H9 (cell line): ENCODE measurements at regions not wholly inside any gene's neighbourhood (a gene's known extent, or its start where the extent isn't known, plus 50 kb on each side); places are given as distances from the start of the nearest gene placed in this dataset.

Source experiments
- DNase-seq: peaks from one replicate; pipeline ENCODE4 v3.0.0-alpha.2; 2017
- H2AFZ ChIP-seq: one replicate; pipeline ENCODE4 v1.6.1; 2013; ENCODE audit warnings: mild to moderate bottlenecking, low read length, control low read depth, moderate library complexity
- H2AK5ac ChIP-seq: 2 replicates; pipeline ENCODE4 v1.6.1; 2013; ENCODE audit warnings: low read length, control low read depth, mixed read lengths; ENCODE audit not compliant: insufficient read length
- H2BK120ac ChIP-seq: one replicate; pipeline ENCODE4 v1.6.1; 2013; ENCODE audit warnings: low read depth, mild to moderate bottlenecking, low read length, control low read depth, inconsistent platforms; ENCODE audit not compliant: poor library complexity, severe bottlenecking
- H2BK12ac ChIP-seq: 2 replicates; pipeline ENCODE4 v1.6.1; 2013; ENCODE audit warnings: low read length, control low read depth, mixed read lengths, low read depth; ENCODE audit not compliant: insufficient read length
- H2BK15ac ChIP-seq: 2 replicates; pipeline ENCODE4 v1.6.1; 2013; ENCODE audit warnings: low read depth, low read length, control low read depth
- H2BK20ac ChIP-seq: one replicate; pipeline ENCODE4 v1.6.1; 2013; ENCODE audit warnings: low read depth, mild to moderate bottlenecking, low read length, control low read depth, inconsistent platforms; ENCODE audit not compliant: poor library complexity, severe bottlenecking
- H2BK5ac ChIP-seq: 2 replicates; pipeline ENCODE4 v1.6.1; 2013; ENCODE audit warnings: low read length, control low read depth, mixed read lengths; ENCODE audit not compliant: insufficient read length
- H3K14ac ChIP-seq: 2 replicates; pipeline ENCODE4 v1.6.1; 2013; ENCODE audit warnings: low read length, control low read depth; ENCODE audit not compliant: insufficient read depth
- H3K18ac ChIP-seq: 2 replicates; pipeline ENCODE4 v1.6.1; 2013; ENCODE audit warnings: low read depth, mild to moderate bottlenecking, mixed read lengths, low read length, control low read depth; ENCODE audit not compliant: insufficient read length
- H3K23ac ChIP-seq: 2 replicates; pipeline ENCODE4 v1.6.1; 2013; ENCODE audit warnings: low read length, control low read depth, mixed read lengths, low read depth; ENCODE audit not compliant: insufficient read length
- H3K23me2 ChIP-seq: 2 replicates; pipeline ENCODE4 v1.6.1; 2013; ENCODE audit warnings: low read depth, mild to moderate bottlenecking, mixed read lengths, low read length, control low read depth; ENCODE audit not compliant: insufficient read length, poor library complexity, severe bottlenecking
- H3K27ac ChIP-seq: 2 replicates; pipeline ENCODE4 v1.5.1; 2013; ENCODE audit warnings: low read length, control low read depth, mixed read lengths, low read depth; ENCODE audit not compliant: insufficient read length
- H3K27me3 ChIP-seq: 2 replicates; pipeline ENCODE4 v1.6.1; 2013; ENCODE audit warnings: low read length, control low read depth, inconsistent platforms; ENCODE audit not compliant: insufficient read depth
- H3K4ac ChIP-seq: 2 replicates; pipeline ENCODE4 v1.6.1; 2013; ENCODE audit warnings: low read depth, mild to moderate bottlenecking, control low read depth, inconsistent platforms, low read length, moderate library complexity
- H3K4me1 ChIP-seq: 2 replicates; pipeline ENCODE4 v1.6.1; 2013; ENCODE audit warnings: low read length, control low read depth, inconsistent platforms; ENCODE audit not compliant: insufficient read depth
- H3K4me2 ChIP-seq: 2 replicates; pipeline ENCODE4 v1.6.1; 2013; ENCODE audit warnings: low read length, control low read depth, mixed read lengths; ENCODE audit not compliant: insufficient read length, insufficient read depth
- H3K56ac ChIP-seq: 2 replicates; pipeline ENCODE4 v1.6.1; 2013; ENCODE audit warnings: low read depth, mild to moderate bottlenecking, mixed read lengths, low read length, control low read depth; ENCODE audit not compliant: insufficient read length
- H3K79me1 ChIP-seq: 2 replicates; pipeline ENCODE4 v1.6.1; 2013; ENCODE audit warnings: low read depth, mild to moderate bottlenecking, moderate library complexity, low read length, control low read depth, inconsistent platforms; ENCODE audit not compliant: insufficient read depth, poor library complexity, severe bottlenecking
- H3K79me2 ChIP-seq: 2 replicates; pipeline ENCODE4 v1.6.1; 2013; ENCODE audit warnings: low read length, control low read depth, inconsistent platforms; ENCODE audit not compliant: insufficient read depth
- H3K9ac ChIP-seq: 2 replicates; pipeline ENCODE4 v1.6.1; 2013; ENCODE audit warnings: low read length, control low read depth, mixed read lengths; ENCODE audit not compliant: insufficient read length; ENCODE audit errors: extremely low read depth
- H3K9me3 ChIP-seq: one replicate; pipeline ENCODE4 v1.6.1; 2013; ENCODE audit warnings: low read depth, low read length, inconsistent platforms; ENCODE audit not compliant: control insufficient read depth
- H3T11ph ChIP-seq: one replicate; pipeline ENCODE4 v1.6.1; 2013; ENCODE audit warnings: mild to moderate bottlenecking, low read length, control low read depth, inconsistent platforms
- H4K20me1 ChIP-seq: one replicate; pipeline ENCODE4 v1.6.1; 2013; ENCODE audit not compliant: control insufficient read depth, insufficient read length, insufficient read depth
- H4K5ac ChIP-seq: 2 replicates; pipeline ENCODE4 v1.6.1; 2013; ENCODE audit warnings: low read depth, mild to moderate bottlenecking, mixed read lengths, low read length, control low read depth; ENCODE audit not compliant: insufficient read length
- H4K8ac ChIP-seq: replicated peaks from 2 replicates; pipeline ENCODE4 v1.6.1; 2013; ENCODE audit warnings: low read length, control low read depth, mixed read lengths, low read depth; ENCODE audit not compliant: insufficient read length
- H4K91ac ChIP-seq: 2 replicates; pipeline ENCODE4 v1.6.1; 2013; ENCODE audit warnings: low read depth, mild to moderate bottlenecking, moderate library complexity, mixed read lengths, low read length, control low read depth; ENCODE audit not compliant: insufficient read length
- H3K27ac Mint-ChIP-seq, 3 experiments: 2 replicates in 2 of 3; 3 replicates in 1 of 3; pipeline ENCODE4 v1.8.0; 2020 to 2021; ENCODE audit warnings: mixed read lengths in 3 of 3, mild to moderate bottlenecking in 1 of 3, moderate library complexity in 1 of 3
- H3K27me3 Mint-ChIP-seq: 2 replicates; pipeline ENCODE4 v1.8.0; 2021; ENCODE audit warnings: low read depth, mild to moderate bottlenecking, moderate library complexity, mixed read lengths
- H3K36me3 Mint-ChIP-seq, 3 experiments: 2 replicates in 2 of 3; 3 replicates in 1 of 3; pipeline ENCODE4 v1.8.0; 2020 to 2021; ENCODE audit warnings: low read depth in 3 of 3, mixed read lengths in 3 of 3; ENCODE audit not compliant: insufficient read depth in 1 of 3
- H3K4me1 Mint-ChIP-seq, 2 experiments: 2 replicates each; pipeline ENCODE4 v1.8.0; 2020; ENCODE audit warnings: mixed read lengths in 2 of 2
- H3K4me3 Mint-ChIP-seq, 2 experiments: 2 replicates in 1 of 2; 3 replicates in 1 of 2; pipeline ENCODE4 v1.8.0; 2020 to 2021; ENCODE audit warnings: mild to moderate bottlenecking in 2 of 2, mixed read lengths in 2 of 2, moderate library complexity in 1 of 2
- H3K9me3 Mint-ChIP-seq, 2 experiments: 2 replicates in 1 of 2; 3 replicates in 1 of 2; pipeline ENCODE4 v1.8.0; 2020; ENCODE audit warnings: mild to moderate bottlenecking in 2 of 2, mixed read lengths in 2 of 2, moderate library complexity in 1 of 2
- WGBS: extraction: QIAGEN DNeasy Blood & Tissue Kit; methylation state at CpG from one replicate; pipeline ENCODE4 v1.1.7; 2013; ENCODE audit warnings: missing lambda C conversion rate, low lambda C conversion rate, mixed read lengths; ENCODE audit not compliant: insufficient read length; ENCODE audit errors: extremely low coverage; 5-methylcytosine and 5-hydroxymethylcytosine counted together
- TF ChIP-seq, protein P1 (sequence below): fragments of 200-600 bp; sonication (generic); conservative IDR thresholded peaks from 3 replicates; pipeline ENCODE4 v1.8.0; 2021; ENCODE audit warnings: antibody characterized with exemption, mild to moderate bottlenecking

GRCh38 chr10:88170628-88171027 lies 307.2 kb downstream of the PTEN start:
- Mint-ChIP-seq H3K27ac (no peak overlapping the region), H3K36me3 (peaks cover 0 to 11% (median 0%) of the 10 kb centered on the region in 3 experiments; a peak in 5 of 7 replicates), H3K4me3 (no peak overlapping the region), H3K4me1 (peaks cover 3 to 4% of the 10 kb centered on the region in 2 experiments; a peak in 1 of 4 replicates), H3K9me3 (peaks cover 10 to 12% of the 10 kb centered on the region in 2 experiments; a peak in 4 of 5 replicates), H3K27me3 (no peaks in the 10 kb centered on the region)
- Histone ChIP-seq H3K4ac (no peak overlapping the region), H2AK5ac (no peak overlapping the region), H3K79me1 (no peaks in the 10 kb centered on the region), H3K23me2 (no peaks in the 10 kb centered on the region), H3K9ac (no peak overlapping the region), H4K20me1 (no peaks in the 10 kb centered on the region), H3K23ac (no peak overlapping the region), H2BK15ac (no peak overlapping the region), H4K5ac (no peak overlapping the region), H3K4me1 (no peaks in the 10 kb centered on the region; the same call in 1 of the 2 replicates), H3K27me3 (no peaks in the 10 kb centered on the region), H3K4me2 (no peak overlapping the region), H3K9me3 (no peaks in the 10 kb centered on the region), H3K27ac (no peak overlapping the region), H3K79me2 (no peaks in the 10 kb centered on the region), H2BK120ac (no peak overlapping the region), H3K14ac (no peak overlapping the region), H2BK12ac (no peak overlapping the region), H4K8ac (no peak overlapping the region), H4K91ac (no peak overlapping the region), H2BK5ac (no peak overlapping the region), H2AFZ (no peak overlapping the region), H3K18ac (no peak overlapping the region), H2BK20ac (no peak overlapping the region), H3T11ph (no peak overlapping the region), H3K56ac (no peak overlapping the region)
- TF ChIP-seq, protein P1, sequence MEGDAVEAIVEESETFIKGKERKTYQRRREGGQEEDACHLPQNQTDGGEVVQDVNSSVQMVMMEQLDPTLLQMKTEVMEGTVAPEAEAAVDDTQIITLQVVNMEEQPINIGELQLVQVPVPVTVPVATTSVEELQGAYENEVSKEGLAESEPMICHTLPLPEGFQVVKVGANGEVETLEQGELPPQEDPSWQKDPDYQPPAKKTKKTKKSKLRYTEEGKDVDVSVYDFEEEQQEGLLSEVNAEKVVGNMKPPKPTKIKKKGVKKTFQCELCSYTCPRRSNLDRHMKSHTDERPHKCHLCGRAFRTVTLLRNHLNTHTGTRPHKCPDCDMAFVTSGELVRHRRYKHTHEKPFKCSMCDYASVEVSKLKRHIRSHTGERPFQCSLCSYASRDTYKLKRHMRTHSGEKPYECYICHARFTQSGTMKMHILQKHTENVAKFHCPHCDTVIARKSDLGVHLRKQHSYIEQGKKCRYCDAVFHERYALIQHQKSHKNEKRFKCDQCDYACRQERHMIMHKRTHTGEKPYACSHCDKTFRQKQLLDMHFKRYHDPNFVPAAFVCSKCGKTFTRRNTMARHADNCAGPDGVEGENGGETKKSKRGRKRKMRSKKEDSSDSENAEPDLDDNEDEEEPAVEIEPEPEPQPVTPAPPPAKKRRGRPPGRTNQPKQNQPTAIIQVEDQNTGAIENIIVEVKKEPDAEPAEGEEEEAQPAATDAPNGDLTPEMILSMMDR, result no peak
- no peak for DNase-seq
- no CpG with 5 or more reads among the region's 1 CpG for WGBS
